Activated naive CD8-positive, alpha-beta T cell treated with anti-CD3 and anti-CD28 coated beads, Interleukin-2, amount 50 U/mL, for 24 hours (primary cell): ENCODE measurements at regions not wholly inside any gene's neighbourhood (a gene's known extent, or its start where the extent isn't known, plus 50 kb on each side); places are given as distances from the start of the nearest gene placed in this dataset.
"Not testable (repeated sequence)": the region's sequence is repeated elsewhere in the genome, so short reads cannot be mapped to it uniquely, and the experiment has no call there.

Source experiments
- ATAC-seq: fragments of 150-1000 bp; cut with Tn5 transposase; one replicate; pipeline ENCODE4 v1.10.0; 2021
- DNase-seq: peaks from one replicate; pipeline ENCODE4 v3.0.0; 2021
- H3K27ac Mint-ChIP-seq: one replicate; pipeline ENCODE4 v1.8.0; 2021; ENCODE audit warnings: mild to moderate bottlenecking, mixed read lengths
- H3K27me3 Mint-ChIP-seq: one replicate; pipeline ENCODE4 v1.8.0; 2021; ENCODE audit warnings: mixed read lengths
- H3K36me3 Mint-ChIP-seq: one replicate; pipeline ENCODE4 v1.8.0; 2021; ENCODE audit warnings: low read depth, mixed read lengths
- H3K4me1 Mint-ChIP-seq: one replicate; pipeline ENCODE4 v1.8.0; 2021; ENCODE audit warnings: mixed read lengths
- H3K4me3 Mint-ChIP-seq: one replicate; pipeline ENCODE4 v1.8.0; 2021; ENCODE audit warnings: mild to moderate bottlenecking, moderate library complexity, mixed read lengths
- H3K9me3 Mint-ChIP-seq: one replicate; pipeline ENCODE4 v1.8.0; 2021; ENCODE audit warnings: mixed read lengths

DNA sequence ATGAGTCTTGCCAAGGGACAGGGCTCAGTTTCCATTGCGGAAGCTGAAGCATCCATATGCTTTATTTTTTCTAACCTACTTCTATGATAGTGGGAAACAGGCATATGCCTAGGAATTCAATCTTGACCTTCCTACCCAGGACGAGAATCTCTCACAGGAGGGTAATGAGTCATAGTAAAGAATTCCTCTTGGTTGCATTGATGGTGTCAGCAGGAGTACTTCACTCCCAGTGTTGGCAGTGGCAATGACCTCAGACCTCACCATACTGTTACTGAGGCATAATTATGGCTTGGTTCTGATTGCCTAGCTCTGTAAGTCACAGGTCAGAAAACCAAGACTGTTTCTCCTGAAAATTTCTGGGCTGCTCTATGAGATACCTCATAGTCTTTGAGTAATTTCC is 552.9 kb downstream of the ARL4A start:
- Mint-ChIP-seq H3K9me3 (no peaks in the 10 kb centered on the region), H3K4me3 (no peak overlapping the region), H3K36me3 (no peaks in the 10 kb centered on the region), H3K27me3 (no peaks in the 10 kb centered on the region), H3K27ac (no peak overlapping the region), H3K4me1 (no peaks in the 10 kb centered on the region)
- ATAC-seq (no peak), DNase-seq (no peak)

DNA sequence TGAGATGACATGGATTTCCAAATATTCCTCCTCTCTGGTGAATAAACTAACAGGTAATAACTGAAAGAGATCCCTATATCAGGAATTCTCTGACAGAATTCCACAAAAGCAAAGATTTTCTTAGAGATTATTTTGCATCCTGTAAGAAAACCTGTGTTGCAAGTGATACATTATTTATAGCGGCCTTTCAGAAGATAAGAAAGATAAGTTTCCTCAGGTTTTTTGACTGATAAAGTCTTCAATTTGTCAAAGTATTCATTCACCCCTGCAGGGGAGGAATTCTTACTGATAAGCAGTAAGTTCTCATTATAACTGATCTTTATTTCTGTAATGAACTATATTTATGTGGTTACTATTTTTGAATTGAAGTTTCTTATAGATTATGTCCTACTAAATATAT is 554.0 kb downstream of the ARL4A start:
- H3K4me1 Mint-ChIP-seq, result no peaks in the 10 kb centered on the region
- ATAC-seq, result no peak
- no peaks in the 10 kb centered on the region for H3K9me3 Mint-ChIP-seq
- no peak for DNase-seq
- no peaks in the 10 kb centered on the region for H3K27me3 Mint-ChIP-seq
- H3K4me3 Mint-ChIP-seq, result no peak overlapping the region
- H3K36me3 Mint-ChIP-seq, result no peaks in the 10 kb centered on the region
- H3K27ac Mint-ChIP-seq, result no peak overlapping the region

DNA sequence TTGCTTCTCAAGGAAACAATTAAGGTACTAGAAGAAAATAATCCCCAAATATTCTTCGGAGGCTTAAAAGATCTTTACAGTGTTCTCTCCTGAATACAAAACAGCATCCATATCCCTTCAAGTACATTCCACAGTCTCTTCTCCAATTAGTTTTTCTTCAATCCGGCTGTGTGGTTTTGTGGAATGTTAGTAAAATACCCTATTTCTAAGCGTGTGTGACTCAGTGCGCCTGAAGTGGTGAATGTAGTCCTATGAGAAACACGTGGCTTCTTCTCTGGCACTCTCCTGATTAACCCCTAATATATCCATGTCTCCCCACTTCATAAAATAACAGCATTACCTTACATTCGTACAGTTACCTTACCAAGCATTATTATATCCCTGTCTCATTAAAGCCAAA is 570.2 kb downstream of the ARL4A start:
- Mint-ChIP-seq H3K36me3 (no peaks in the 10 kb centered on the region), H3K4me1 (no peaks in the 10 kb centered on the region), H3K27me3 (peaks cover 7% of the 10 kb centered on the region), H3K4me3 (no peak overlapping the region), H3K9me3 (no peaks in the 10 kb centered on the region), H3K27ac (no peak overlapping the region)
- DNase-seq, result no peak
- no peak for ATAC-seq

DNA sequence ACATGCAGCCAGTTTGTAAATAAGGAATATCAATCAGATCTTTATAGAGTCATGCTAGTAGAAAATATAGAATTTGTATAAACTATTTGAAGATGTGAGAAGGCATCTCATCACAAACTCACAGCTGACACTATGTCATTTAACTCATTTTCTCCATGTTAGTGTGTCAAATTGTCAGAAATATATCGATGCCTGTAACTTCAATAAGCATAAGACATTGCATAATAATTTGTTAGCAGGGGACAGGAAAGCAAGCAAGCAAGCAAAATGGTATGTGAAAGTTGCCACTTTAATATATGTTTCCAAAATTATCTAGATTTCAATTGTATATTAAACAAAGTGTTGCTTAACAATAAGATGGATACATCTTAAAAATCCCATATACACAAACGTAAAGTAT is 571.0 kb downstream of the ARL4A start:
- no peaks in the 10 kb centered on the region for H3K36me3 Mint-ChIP-seq
- no peak for ATAC-seq
- H3K4me3 Mint-ChIP-seq, result no peak overlapping the region
- peaks cover 7% of the 10 kb centered on the region for H3K27me3 Mint-ChIP-seq
- no peaks in the 10 kb centered on the region for H3K4me1 Mint-ChIP-seq
- H3K27ac Mint-ChIP-seq, result no peak overlapping the region
- DNase-seq, result no peak
- no peaks in the 10 kb centered on the region for H3K9me3 Mint-ChIP-seq

DNA sequence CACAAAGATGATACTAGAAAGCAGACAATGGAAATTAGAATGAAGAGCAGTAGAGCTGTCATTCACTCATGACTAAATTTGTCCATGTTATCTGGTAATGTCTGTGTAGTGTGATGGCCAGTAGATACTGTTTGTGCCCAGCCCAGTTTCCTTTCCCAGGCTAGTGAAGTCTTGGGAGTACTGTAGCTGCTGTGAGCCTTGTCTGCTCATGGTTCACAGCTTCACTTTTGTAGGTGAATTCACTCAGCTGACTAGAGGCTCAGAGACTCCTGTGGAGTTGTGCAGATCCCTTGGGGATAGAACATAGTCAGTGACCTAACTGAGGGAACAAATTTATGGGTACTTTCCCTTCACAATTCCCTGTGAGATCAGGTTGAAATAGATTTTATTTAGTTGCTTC is 572.5 kb downstream of the ARL4A start:
- Mint-ChIP-seq H3K4me3 (no peak overlapping the region), H3K27ac (no peak overlapping the region), H3K27me3 (peaks cover 9% of the 10 kb centered on the region), H3K9me3 (no peaks in the 10 kb centered on the region), H3K4me1 (no peaks in the 10 kb centered on the region), H3K36me3 (no peaks in the 10 kb centered on the region)
- ATAC-seq (no peak), DNase-seq (no peak)

DNA sequence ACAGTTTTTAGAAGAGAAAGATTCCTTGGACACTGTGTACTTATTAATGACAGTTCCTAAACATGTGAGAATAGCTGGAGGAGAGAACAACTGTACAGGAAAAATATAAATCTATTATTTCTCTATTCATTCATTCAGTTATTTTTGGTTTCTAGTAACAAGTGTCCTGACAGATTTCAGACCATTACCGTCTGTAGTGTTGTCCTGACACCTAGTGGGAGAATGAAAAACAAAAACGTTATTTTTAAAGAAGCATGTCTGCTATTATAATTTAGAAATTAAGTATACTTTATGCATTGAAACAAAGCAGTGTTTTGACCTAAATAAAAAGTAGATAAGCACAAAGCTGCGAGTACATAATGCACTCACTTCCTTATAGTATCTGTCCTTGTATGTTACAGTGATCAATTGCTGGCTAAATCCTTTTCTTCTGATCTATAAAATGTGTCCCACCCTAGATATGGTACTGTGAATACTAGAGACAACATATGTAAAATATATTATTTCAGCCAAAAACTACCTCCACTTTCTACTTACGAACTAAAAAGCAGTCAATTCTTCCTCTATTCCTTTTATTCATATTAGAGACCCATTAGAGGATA is 575.6 kb downstream of the ARL4A start:
- no peak for ATAC-seq
- no peak for DNase-seq
- Mint-ChIP-seq H3K27ac (no peak overlapping the region), H3K4me3 (no peak overlapping the region), H3K4me1 (no peaks in the 10 kb centered on the region), H3K36me3 (no peaks in the 10 kb centered on the region), H3K27me3 (peaks cover 4% of the 10 kb centered on the region), H3K9me3 (no peaks in the 10 kb centered on the region)

DNA sequence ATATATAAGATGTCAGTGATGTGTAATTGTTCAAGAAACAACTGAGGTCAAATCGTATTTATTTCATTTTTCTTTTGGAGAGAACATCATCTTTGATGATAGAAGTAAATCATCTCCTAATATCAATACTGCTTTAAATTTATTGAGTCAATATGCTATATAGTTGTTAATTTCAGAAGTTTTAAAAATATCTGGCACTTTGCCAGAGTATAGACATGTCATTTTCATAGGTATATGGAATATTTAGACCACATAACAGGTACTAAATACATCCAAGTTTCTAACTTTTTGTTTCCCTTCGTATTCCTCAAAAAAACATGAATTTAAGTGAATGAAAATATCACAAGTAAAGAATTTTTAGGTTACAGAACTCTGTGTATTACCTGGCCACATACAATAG is 577.8 kb downstream of the ARL4A start:
- Mint-ChIP-seq H3K9me3 (no peaks in the 10 kb centered on the region), H3K36me3 (no peaks in the 10 kb centered on the region), H3K27me3 (peaks cover 4% of the 10 kb centered on the region), H3K4me3 (no peak overlapping the region), H3K27ac (no peak overlapping the region), H3K4me1 (no peaks in the 10 kb centered on the region)
- ATAC-seq (no peak), DNase-seq (no peak)

DNA sequence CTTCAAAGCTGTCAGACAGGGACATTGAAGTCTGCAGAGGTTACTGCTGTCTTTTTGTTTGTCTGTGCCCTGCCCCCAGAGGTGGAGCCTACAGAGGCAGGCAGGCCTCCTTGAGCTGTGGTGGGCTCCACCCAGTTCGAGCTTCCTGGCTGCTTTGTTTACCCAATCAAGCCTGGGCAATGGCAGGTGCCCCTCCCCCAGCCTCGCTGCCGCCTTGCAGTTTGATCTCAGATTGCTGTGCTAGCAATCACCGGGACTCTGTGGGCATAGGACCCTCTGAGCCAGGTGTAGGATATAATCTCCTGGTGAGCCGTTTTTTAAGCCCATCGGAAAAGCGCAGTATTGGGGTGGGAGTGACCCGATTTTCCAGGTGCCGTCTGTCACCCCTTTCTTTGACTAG is 586.8 kb downstream of the ARL4A start:
- not testable (repeated sequence) for ATAC-seq, H3K4me1 Mint-ChIP-seq, H3K9me3 Mint-ChIP-seq, DNase-seq, H3K27ac Mint-ChIP-seq, H3K4me3 Mint-ChIP-seq, H3K36me3 Mint-ChIP-seq
- H3K27me3 Mint-ChIP-seq, result peaks cover 12% of the 10 kb centered on the region

DNA sequence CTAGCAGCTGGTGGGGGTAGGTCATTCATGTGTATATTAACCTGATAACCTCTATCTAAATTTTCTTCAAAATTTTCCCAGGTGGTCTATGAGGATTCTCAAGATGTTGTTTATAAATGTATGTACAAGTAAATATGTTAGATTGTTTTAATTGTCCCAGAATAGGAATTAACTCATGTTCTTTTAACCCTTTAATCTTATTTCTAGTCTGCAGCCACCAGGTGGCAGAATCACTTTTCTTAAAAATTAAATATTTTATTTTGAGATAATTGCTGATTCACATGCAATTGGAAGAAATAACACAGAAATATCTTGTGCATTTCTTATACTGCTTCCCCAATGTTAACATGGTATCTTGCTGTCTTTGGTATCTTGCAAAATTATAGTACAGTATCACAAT is 589.5 kb downstream of the ARL4A start:
- DNase-seq (no peak), ATAC-seq (no peak)
- no peaks in the 10 kb centered on the region for H3K9me3 Mint-ChIP-seq
- H3K4me1 Mint-ChIP-seq, result no peaks in the 10 kb centered on the region
- H3K36me3 Mint-ChIP-seq, result no peaks in the 10 kb centered on the region
- H3K27me3 Mint-ChIP-seq, result peaks cover 14% of the 10 kb centered on the region
- no peak overlapping the region for H3K4me3 Mint-ChIP-seq
- H3K27ac Mint-ChIP-seq, result no peak overlapping the region

DNA sequence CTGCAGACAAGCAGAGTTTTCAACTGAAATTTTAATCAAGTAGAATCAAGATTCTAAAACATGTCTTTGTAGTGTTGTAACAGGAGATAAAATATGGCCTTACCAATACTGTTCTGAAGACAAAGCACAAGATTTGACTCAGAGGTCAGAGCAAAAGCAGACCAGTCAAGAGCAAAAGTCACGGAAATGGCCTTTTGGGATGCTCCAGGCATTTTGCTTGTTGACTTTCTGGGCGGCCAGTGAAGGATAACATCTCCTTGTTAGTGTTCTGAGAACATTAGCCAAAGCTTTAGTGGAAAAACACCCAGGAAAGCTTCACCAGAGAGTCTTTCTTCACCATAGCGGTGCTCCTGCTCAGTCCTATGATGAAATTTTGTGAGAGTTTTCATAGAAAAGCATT is 590.6 kb downstream of the ARL4A start:
- H3K36me3 Mint-ChIP-seq, result no peaks in the 10 kb centered on the region
- H3K4me3 Mint-ChIP-seq, result no peak overlapping the region
- no peak overlapping the region for H3K27ac Mint-ChIP-seq
- no peaks in the 10 kb centered on the region for H3K9me3 Mint-ChIP-seq
- peaks cover 14% of the 10 kb centered on the region for H3K27me3 Mint-ChIP-seq
- no peak for DNase-seq
- no peaks in the 10 kb centered on the region for H3K4me1 Mint-ChIP-seq
- no peak for ATAC-seq

DNA sequence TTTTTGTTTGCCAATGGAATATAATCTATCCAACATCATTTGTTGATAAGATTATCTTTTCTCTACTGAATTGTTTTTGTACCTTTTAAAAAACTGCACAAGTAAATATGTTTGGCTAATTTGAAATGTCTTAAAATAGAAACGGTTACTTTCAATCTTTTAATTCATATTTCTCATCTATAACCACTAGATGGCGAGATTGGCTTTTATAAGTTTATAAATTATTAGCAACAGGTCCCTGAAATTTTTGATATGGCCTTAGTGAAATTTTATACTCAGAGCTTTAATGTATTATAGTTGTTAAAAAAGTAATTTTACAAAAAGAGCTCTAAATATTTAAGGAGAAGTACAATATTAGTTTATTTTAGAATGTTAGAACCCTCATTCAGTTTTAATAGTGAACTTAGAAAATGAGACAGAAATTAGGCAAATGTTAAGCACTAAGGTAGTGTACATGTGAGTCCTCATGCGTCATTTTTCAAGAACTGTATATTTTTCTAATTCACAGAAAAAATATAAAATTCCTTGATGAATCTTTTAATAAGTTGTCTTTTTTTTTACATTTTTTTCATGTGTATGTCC is 592.5 kb downstream of the ARL4A start:
- Mint-ChIP-seq H3K4me1 (no peaks in the 10 kb centered on the region), H3K36me3 (no peaks in the 10 kb centered on the region), H3K9me3 (no peaks in the 10 kb centered on the region), H3K27me3 (peaks cover 12% of the 10 kb centered on the region), H3K27ac (no peak overlapping the region), H3K4me3 (no peak overlapping the region)
- ATAC-seq (no peak), DNase-seq (no peak)

DNA sequence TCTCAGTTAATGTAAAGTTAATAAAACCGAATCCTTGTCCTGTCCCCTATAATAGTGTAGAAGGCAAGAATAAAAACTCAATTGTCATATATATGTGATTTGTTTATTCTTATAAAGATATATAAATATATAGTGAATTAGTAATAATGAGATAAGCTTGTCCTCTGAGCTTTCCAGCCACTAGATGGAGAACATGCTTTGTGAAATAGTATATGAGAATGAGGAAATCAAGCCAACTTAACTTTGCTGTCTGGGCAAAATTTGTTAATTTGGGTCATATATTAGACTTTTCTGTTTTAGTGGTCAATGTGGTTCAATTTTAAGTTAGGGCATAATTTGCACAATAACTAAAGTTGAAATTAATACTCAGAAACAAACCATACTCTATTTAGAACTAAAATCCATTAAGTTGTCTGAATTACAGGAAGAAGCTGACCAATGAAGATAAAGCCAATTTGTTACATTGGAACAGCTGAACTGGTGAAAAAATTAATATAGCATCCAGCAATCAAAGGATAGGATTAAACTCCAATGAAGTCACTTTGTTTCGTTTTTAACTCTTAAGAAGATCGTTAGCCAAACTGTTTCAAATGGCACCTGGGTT is 595.0 kb downstream of the ARL4A start:
- no peaks in the 10 kb centered on the region for H3K4me1 Mint-ChIP-seq
- no peaks in the 10 kb centered on the region for H3K36me3 Mint-ChIP-seq
- ATAC-seq, result no peak
- no peak for DNase-seq
- H3K27ac Mint-ChIP-seq, result no peak overlapping the region
- H3K27me3 Mint-ChIP-seq, result peaks cover 10% of the 10 kb centered on the region
- no peaks in the 10 kb centered on the region for H3K9me3 Mint-ChIP-seq
- H3K4me3 Mint-ChIP-seq, result no peak overlapping the region

DNA sequence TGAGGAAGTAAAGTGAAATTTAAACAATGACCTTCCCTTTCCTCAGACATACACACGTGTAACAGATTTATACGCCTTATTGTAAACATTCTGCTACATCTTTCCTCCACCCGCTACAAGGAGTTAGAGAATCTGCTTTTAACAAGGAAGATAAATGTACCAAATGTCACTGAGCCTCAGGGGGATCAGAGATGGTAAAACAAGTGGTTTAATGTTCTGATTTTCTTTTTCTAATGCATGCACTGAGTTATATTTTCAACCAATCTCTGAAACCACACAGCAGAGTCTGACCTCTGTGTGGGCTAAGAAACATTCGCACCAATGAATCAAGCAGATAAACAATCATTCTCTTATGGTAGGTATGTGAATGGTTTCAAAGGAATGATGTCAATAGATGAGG is 599.5 kb downstream of the ARL4A start:
- no peak for DNase-seq
- no peaks in the 10 kb centered on the region for H3K9me3 Mint-ChIP-seq
- no peak for ATAC-seq
- peaks cover 3% of the 10 kb centered on the region for H3K27me3 Mint-ChIP-seq
- H3K4me1 Mint-ChIP-seq, result no peaks in the 10 kb centered on the region
- no peaks in the 10 kb centered on the region for H3K36me3 Mint-ChIP-seq
- H3K27ac Mint-ChIP-seq, result no peak overlapping the region
- no peak overlapping the region for H3K4me3 Mint-ChIP-seq

DNA sequence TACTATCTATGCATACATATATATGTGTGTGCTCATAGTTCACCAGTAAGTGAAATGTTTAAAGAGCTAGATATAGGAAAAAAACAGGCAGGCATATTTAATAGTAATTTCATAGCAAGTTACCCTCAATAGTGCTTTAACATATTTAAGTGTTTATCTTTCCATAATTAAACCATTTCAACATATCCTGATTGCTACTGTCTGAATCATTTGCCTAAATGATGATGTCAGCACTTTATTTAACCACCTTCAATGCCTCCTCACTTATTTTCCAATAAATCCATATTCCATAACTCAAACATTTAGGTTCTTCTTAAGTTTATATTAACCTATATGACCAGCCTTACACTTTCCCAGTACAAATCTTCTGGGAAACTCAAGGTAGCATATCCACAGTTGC is 601.1 kb downstream of the ARL4A start:
- no peak for DNase-seq

DNA sequence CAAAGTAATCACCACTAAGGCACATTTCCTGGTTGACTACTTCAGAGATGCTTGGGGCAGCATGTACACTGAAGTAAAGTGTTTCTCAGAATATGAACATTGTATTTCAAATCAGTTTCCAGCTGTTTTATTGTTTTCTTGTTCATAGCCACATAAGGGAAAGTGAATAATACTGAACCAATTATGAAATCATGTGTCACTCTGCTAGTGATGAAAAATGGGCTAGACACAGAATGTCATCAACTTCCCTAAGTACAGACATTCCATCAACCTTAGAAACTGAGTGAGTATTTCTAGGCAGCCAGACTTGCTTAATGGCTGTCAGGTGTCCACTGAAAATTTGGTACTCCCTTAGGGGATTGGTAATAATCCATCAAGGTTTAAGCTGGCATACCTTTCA is 603.5 kb downstream of the ARL4A start:
- DNase-seq, result no peak
- Mint-ChIP-seq H3K4me3 (no peak overlapping the region), H3K9me3 (no peaks in the 10 kb centered on the region)

More for the DNA sequence above, 601.1 kb downstream of the ARL4A start:
- H3K4me1 Mint-ChIP-seq, result no peaks in the 10 kb centered on the region
- H3K9me3 Mint-ChIP-seq, result no peaks in the 10 kb centered on the region
- H3K27ac Mint-ChIP-seq, result no peak overlapping the region
- no peak overlapping the region for H3K4me3 Mint-ChIP-seq
- H3K36me3 Mint-ChIP-seq, result no peaks in the 10 kb centered on the region
- peaks cover 3% of the 10 kb centered on the region for H3K27me3 Mint-ChIP-seq
- ATAC-seq, result no peak

More for the DNA sequence above, 603.5 kb downstream of the ARL4A start:
- peaks cover 2% of the 10 kb centered on the region for H3K27me3 Mint-ChIP-seq
- no peaks in the 10 kb centered on the region for H3K4me1 Mint-ChIP-seq
- no peaks in the 10 kb centered on the region for H3K36me3 Mint-ChIP-seq
- H3K27ac Mint-ChIP-seq, result no peak overlapping the region
- ATAC-seq, result no peak
